Keratinocyte (primary cell): ENCODE measurements at regions not wholly inside any gene's neighbourhood (a gene's known extent, or its start where the extent isn't known, plus 50 kb on each side); places are given as distances from the start of the nearest gene placed in this dataset.

Source experiments
- DNase-seq: peaks from one replicate; pipeline ENCODE4 v3.0.0-alpha.2; 2011; ENCODE audit warnings: low read depth, missing footprints, low spot score
- FAIRE-seq: peaks from 2 replicates; lab custom pipeline; 2011; peaks lifted over from hg19 to GRCh38; lab: Jason Lieb, UNC
- H2AFZ ChIP-seq: 2 replicates; pipeline ENCODE4 v1.6.0; 2012; ENCODE audit warnings: low read length, control low read depth, inconsistent platforms; ENCODE audit not compliant: control insufficient read depth
- H3K27ac ChIP-seq: 2 replicates; pipeline ENCODE4 v1.5.1; 2011; ENCODE audit warnings: low read length; ENCODE audit not compliant: control insufficient read depth, insufficient read depth
- H3K27me3 ChIP-seq: 3 replicates; pipeline ENCODE4 v1.6.0; 2011; ENCODE audit warnings: low read length; ENCODE audit not compliant: control insufficient read depth, insufficient read depth; ENCODE audit errors: extremely low read depth
- H3K36me3 ChIP-seq, 2 experiments: 2 replicates in 1 of 2; 3 replicates in 1 of 2; pipeline ENCODE4 v1.5.1; 2011; ENCODE audit warnings: low read length in 2 of 2, mild to moderate bottlenecking in 1 of 2; ENCODE audit not compliant: control insufficient read depth in 2 of 2, insufficient read depth in 2 of 2; ENCODE audit errors: extremely low read depth in 1 of 2
- H3K4me1 ChIP-seq: 3 replicates; pipeline ENCODE4 v1.5.1; 2011; ENCODE audit warnings: low read length; ENCODE audit not compliant: control insufficient read depth, insufficient read depth; ENCODE audit errors: extremely low read depth
- H3K4me2 ChIP-seq: 3 replicates; pipeline ENCODE4 v1.6.0; 2011; ENCODE audit warnings: low read depth, low read length; ENCODE audit not compliant: control insufficient read depth, insufficient read depth; ENCODE audit errors: extremely low read depth
- H3K4me3 ChIP-seq, 3 experiments: fragments of 200-600 bp in 1 of 3; sonication (generic) in 1 of 3; 2 replicates in 2 of 3; 3 replicates in 1 of 3; pipeline ENCODE4 v1.5.1; 2011 to 2016; ENCODE audit warnings: low read length in 3 of 3, mild to moderate bottlenecking in 3 of 3, control low read depth in 2 of 3, inconsistent platforms in 1 of 3, low read depth in 1 of 3, mixed read lengths in 1 of 3, mixed run types in 1 of 3, moderate library complexity in 1 of 3; ENCODE audit not compliant: control insufficient read depth in 2 of 3, insufficient read depth in 2 of 3; ENCODE audit errors: extremely low read depth in 1 of 3
- H3K79me2 ChIP-seq: 2 replicates; pipeline ENCODE4 v1.6.0; 2012; ENCODE audit warnings: low read length; ENCODE audit not compliant: control insufficient read depth, insufficient read depth
- H3K9ac ChIP-seq: 3 replicates; pipeline ENCODE4 v1.6.0; 2011; ENCODE audit warnings: low read length; ENCODE audit not compliant: control insufficient read depth, insufficient read depth; ENCODE audit errors: extremely low read depth
- H3K9me1 ChIP-seq: 3 replicates; pipeline ENCODE4 v1.6.0; 2011; ENCODE audit warnings: low read length; ENCODE audit not compliant: control insufficient read depth, insufficient read depth; ENCODE audit errors: extremely low read depth
- H3K9me3 ChIP-seq: 2 replicates; pipeline ENCODE4 v1.5.1; 2012; ENCODE audit warnings: low read depth, low read length; ENCODE audit not compliant: control insufficient read depth
- H4K20me1 ChIP-seq: 3 replicates; pipeline ENCODE4 v1.6.0; 2011; ENCODE audit warnings: low read length; ENCODE audit not compliant: control insufficient read depth, insufficient read depth; ENCODE audit errors: extremely low read depth
- CTCF ChIP-seq, 3 experiments: IDR thresholded peaks in 1 of 3; conservative IDR thresholded peaks in 1 of 3; optimal IDR thresholded peaks in 1 of 3; 2 replicates in 2 of 3; 3 replicates in 1 of 3; pipeline versions ENCODE3 to v1.5.1; 2011; ENCODE audit warnings: low read length in 3 of 3, mild to moderate bottlenecking in 3 of 3, moderate library complexity in 2 of 3, control low read depth in 1 of 3, inconsistent platforms in 1 of 3; ENCODE audit not compliant: insufficient read depth in 2 of 3; ENCODE audit errors: extremely low read depth in 1 of 3
- EZH2 ChIP-seq: IDR thresholded peaks from one replicate; pipeline ENCODE4 v1.6.1; 2012; ENCODE audit warnings: inconsistent platforms, mild to moderate bottlenecking, low read length, moderate library complexity
- dilution Hi-C: fragments of 300-500 bp; cut with MboI; formaldehyde crosslinking; loops from one replicate; pipeline ENCODE4 v1.7.0; 2020; ENCODE audit warnings: low sequenced_read_pairs; ENCODE audit not compliant: extremely low pct_ligation_motif_present

DNA sequence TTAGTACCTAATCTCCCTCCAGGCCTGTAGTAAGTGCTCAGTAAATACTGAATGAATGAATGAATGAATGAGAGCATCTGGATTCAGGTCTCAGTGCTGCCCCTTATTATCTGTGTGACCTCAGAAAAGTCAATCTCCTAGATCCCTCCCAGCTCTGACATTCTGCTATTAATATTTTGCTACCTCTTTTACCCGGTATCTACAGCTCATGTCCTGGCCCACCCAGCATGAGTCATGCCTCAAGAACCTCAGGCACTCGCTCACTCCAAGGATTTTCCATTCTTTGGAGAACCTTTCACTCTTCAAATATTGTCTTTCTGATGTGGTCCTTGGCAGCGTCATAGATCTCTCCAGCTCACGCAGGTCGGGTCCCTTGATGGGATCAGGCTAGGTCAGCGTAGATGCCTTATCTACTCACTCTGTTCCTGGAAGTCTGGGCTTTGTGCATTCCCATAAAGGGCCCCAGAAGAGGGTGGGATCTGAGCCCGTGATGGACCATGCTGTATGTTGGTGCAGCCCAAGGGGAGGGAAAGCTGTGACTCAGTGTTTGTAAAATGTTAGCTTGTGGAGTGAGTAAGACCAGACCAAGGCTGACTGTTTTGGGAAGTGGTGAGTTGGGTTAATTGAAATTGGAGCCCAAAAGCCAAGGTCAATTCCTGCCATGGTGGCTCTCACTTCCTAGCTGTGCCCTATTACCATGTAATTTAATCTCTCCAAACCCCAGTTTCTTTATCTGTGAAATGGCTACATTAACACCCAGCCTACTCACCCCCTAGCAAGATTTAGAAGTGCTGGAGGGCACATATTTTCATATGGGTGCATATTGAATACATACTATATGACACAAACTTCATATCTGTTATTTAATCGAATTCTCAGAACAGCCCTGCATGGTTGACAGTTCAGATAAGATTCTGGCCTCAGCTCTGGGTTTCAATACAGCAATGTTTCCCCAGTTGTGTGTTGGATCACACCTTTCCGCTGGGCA, 214.1 kb upstream of the USP24 start:
- Histone ChIP-seq H4K20me1 (no peaks in the 10 kb centered on the region), H2AFZ (peak overlapping the region; percentile 60), H3K27ac (peak overlapping the region; percentile 68), H3K9me1 (no peaks in the 10 kb centered on the region), H3K9me3 (no peaks in the 10 kb centered on the region), H3K27me3 (no peaks in the 10 kb centered on the region), H3K36me3 (no peaks in the 10 kb centered on the region), H3K4me1 (peaks cover 20% of the 10 kb centered on the region), H3K79me2 (no peaks in the 10 kb centered on the region), H3K9ac (no peak overlapping the region), H3K4me3 (peak overlapping the region in 1 of 3 experiments; percentile 30), H3K4me2 (peak overlapping the region; percentile 67)
- dilution Hi-C loops: no loop called here
- no peak for TF ChIP-seq EZH2
- TF ChIP-seq CTCF (optimal IDR thresholded peaks at IDR 0.05 in 1 of 3, IDR thresholded peaks at IDR 0.05 in 1 of 3, conservative IDR thresholded peaks at IDR 0.05 in 1 of 3; ENCODE audit: extremely low read depth in 1 of 3, insufficient read depth in 2 of 3, low read length in 3 of 3): no peak
- FAIRE-seq (peak; percentile 81), DNase-seq (peak; percentile 90)

- FAIRE-seq: no peak
Measured at GRCh38 chr1:55428231-55428630, 213.1 kb upstream of the USP24 start.

More at GRCh38 chr1:55428231-55428630, 213.1 kb upstream of the USP24 start:
- Histone ChIP-seq H3K4me3 (no peak overlapping the region), H4K20me1 (no peaks in the 10 kb centered on the region), H3K79me2 (no peaks in the 10 kb centered on the region), H3K9ac (no peak overlapping the region), H3K27ac (peak overlapping the region; percentile 68), H3K9me3 (no peaks in the 10 kb centered on the region), H3K9me1 (no peaks in the 10 kb centered on the region), H3K4me2 (no peak overlapping the region), H3K27me3 (no peaks in the 10 kb centered on the region), H3K4me1 (peaks cover 20% of the 10 kb centered on the region), H2AFZ (no peak overlapping the region), H3K36me3 (no peaks in the 10 kb centered on the region)
- no peak for DNase-seq
- dilution Hi-C loops: no loop called here
- no peak for TF ChIP-seq EZH2
- TF ChIP-seq CTCF (optimal IDR thresholded peaks at IDR 0.05 in 1 of 3, IDR thresholded peaks at IDR 0.05 in 1 of 3, conservative IDR thresholded peaks at IDR 0.05 in 1 of 3; ENCODE audit: extremely low read depth in 1 of 3, insufficient read depth in 2 of 3, low read length in 3 of 3): no peak
